ENCODE measurements at regions not wholly inside any gene's neighbourhood (a gene's known extent, or its start where the extent isn't known, plus 50 kb on each side); places are given as distances from the start of the nearest gene placed in this dataset.

- Histone ChIP-seq H4K20me1 (replicated peaks; ENCODE audit: control insufficient read depth, insufficient read depth, low read length) (no peaks in the 10 kb centered on the region), H3K4me3 (no peak overlapping the region), H3K4me1 (replicated peaks in 1 of 2; ENCODE audit: control insufficient read depth in 2 of 2, insufficient read depth in 2 of 2, low read length in 2 of 2) (no peaks in the 10 kb centered on the region), H3K36me3 (ENCODE audit: control insufficient read depth, insufficient read depth, low read length) (no peaks in the 10 kb centered on the region), H3K27me3 (ENCODE audit: control insufficient read depth in 2 of 2, insufficient read depth in 2 of 2, low read length in 2 of 2) (no peaks in the 10 kb centered on the region), H2AFZ (ENCODE audit: low read depth, low read length) (no peak overlapping the region), H3K27ac (ENCODE audit: extremely low read depth, low read depth, low read length) (no peak overlapping the region), H3K9me1 (ENCODE audit: control insufficient read depth, insufficient read depth, low read length) (no peaks in the 10 kb centered on the region), H3K9me3 (replicated peaks; ENCODE audit: control insufficient read depth, insufficient read depth, low read depth, low read length) (no peaks in the 10 kb centered on the region), H3K4me2 (ENCODE audit: insufficient read depth, low read length) (no peak overlapping the region), H3K79me2 (ENCODE audit: control insufficient read depth, insufficient read depth, low read length) (no peaks in the 10 kb centered on the region), H3K9ac (ENCODE audit: insufficient read depth in 1 of 2, low read depth in 2 of 2, low read length in 2 of 2) (no peak overlapping the region)
- 25% methylated on average over 2 of the region's 2 CpGs for WGBS (ENCODE audit: insufficient coverage, low coverage, missing lambda C conversion rate)
- TF ChIP-seq SFPQ (IDR thresholded peaks at IDR 0.05; ENCODE audit: low read depth, low read length) (no peak), RAD21 (CRISPR knock-in tag; conservative IDR thresholded peaks at IDR 0.05 in 1 of 2, IDR thresholded peaks at IDR 0.05 in 1 of 2) (0 out of 4 replicates have a peak, but pooled peaks of 1 of the 2 experiments have one; percentile 7), PKNOX1 (IDR thresholded peaks at IDR 0.05) (no peak), ZKSCAN3 (CRISPR knock-in tag; IDR thresholded peaks at IDR 0.05) (no peak), ZNF354B (CRISPR knock-in tag; IDR thresholded peaks at IDR 0.05) (no peak), NCOA4 (IDR thresholded peaks at IDR 0.05; ENCODE audit: partially characterized antibody) (no peak)
- ATAC-seq (no peak), FAIRE-seq (no peak), DNase-seq (ENCODE audit: extremely low read depth in 1 of 4, low spot score in 3 of 4) (no peak)
- intact Hi-C loops (cut with micrococcal nuclease) (no loop called here), in situ Hi-C loops (cut with MboI) (no loop called here)
- ChIA-PET CTCF (ENCODE audit: low intra/inter-chr PET ratio) (no interaction called here), POLR2A (no interaction called here)
- BruUV-seq (replicated peaks) = no TSS peak
Measured at GRCh38 chr3:118671192-118671591, 363.5 kb downstream of the IGSF11 start.

All from K562 (cell line).